Hepatic stellate cell (primary cell): ENCODE measurements at regions not wholly inside any gene's neighbourhood (a gene's known extent, or its start where the extent isn't known, plus 50 kb on each side); places are given as distances from the start of the nearest gene placed in this dataset.
"Not testable (repeated sequence)": the region's sequence is repeated elsewhere in the genome, so short reads cannot be mapped to it uniquely, and the experiment has no call there.

Experiments
- DNase-seq: peaks from one replicate; pipeline ENCODE4 v3.0.0; 2011; ENCODE audit warnings: low spot score

DNA sequence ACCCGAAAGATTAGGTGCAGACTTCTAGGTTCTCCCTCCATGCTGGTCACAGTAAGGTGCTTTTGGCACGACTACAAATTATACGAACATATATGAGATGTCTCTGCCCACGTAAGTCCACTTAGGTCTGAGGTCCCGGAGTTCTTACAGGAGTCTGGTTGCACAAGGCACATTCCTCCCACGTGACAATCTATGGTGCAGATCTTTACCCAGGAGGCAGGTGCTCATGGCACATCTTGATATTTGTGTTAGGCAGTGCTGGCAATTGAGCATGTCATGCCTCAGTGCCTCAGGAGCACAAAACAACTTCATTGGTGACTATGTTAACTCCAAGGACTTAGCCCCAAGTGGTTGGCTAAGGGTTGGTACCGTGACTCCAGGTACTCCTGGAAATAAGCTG is 92.0 kb upstream of the AMN1 start:
- DNase-seq: no peak

DNA sequence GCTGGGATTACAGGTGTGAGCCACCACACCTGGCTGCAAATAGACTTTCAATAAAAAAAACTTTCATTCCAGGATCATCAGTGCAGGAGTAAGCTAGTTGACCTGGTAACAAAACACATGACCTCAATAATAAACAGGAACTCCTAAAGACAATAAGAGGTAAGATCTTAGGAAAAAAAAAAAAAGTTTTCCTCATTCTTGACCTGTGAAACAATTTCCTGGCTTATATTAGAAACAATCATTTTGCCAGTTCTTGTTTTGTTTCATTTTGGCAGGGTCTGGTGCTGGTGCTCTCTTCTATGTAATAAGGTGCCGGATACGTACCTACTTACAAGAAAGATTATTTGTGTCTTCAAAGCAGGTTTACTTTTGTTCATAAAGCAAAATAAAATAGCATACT is 90.6 kb upstream of the AMN1 start:
- DNase-seq: no peak

DNA sequence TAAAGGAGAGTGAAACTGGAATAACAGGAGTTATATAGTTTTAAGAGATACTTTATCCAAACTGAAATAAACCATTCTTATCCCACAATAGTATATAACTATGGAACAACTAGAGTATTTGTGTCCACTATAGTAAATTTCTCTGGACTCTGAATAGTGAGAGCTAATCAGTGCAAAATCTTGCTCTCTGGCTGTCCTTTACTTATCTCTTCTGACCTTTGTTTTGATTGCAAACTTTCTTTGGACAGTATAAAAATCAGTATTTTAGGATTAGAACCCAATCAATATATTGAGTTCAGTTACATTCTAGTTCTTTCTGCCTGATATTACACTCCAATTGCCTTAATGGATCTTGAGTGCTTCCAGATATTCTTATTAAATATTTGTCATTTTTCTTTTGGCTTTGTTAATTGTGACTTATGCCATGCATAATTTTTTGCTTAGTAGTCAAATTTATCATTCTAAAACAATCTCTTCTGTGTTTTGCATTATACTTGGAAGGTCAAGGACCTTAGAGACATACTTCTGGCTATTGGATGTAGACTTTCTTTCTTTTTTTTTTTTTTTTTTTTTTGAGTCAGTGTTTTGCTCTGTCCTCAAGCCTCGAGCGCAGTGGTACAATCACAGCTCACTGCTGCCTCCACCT is 89.9 kb upstream of the AMN1 start:
- DNase-seq: no peak

DNA sequence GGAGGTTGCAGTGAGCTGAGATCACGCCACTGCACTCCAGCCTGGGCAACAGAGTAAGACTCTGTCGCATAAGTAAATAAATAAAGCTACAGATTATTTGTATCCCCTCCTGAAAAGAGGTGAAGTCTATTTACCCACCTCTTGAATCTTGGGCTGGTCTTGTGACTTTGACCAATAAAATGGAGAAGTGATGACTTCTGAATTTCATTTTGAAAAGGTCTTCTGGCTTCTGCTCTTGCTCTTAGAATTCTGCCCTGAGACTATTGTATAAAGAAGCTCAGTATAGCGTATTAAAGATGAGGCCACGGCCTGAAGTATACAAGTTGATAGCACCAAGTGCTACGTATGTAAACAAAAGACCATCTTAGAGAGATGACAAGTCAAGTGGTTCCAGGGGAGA is 88.3 kb upstream of the AMN1 start:
- DNase-seq: no peak

DNA sequence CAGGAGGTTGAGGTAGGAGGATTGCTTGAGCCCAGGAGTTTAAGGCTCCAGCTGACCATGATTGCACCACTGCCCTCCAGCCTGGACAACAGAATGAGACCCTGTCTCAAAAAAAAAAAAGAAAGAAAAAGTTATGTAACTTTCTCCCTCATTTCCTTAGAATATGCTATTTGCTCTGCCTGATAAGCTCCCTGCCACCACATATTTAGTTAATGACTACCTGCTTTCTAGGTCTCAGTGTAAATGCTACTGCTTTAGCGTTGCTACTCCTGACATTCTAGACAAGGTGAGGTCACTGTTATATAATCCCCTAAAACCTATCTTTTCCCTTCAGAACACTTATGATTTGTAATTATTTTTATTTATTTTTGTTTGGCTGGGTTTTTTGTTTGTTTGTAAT is 86.3 kb upstream of the AMN1 start:
- no peak for DNase-seq

DNA sequence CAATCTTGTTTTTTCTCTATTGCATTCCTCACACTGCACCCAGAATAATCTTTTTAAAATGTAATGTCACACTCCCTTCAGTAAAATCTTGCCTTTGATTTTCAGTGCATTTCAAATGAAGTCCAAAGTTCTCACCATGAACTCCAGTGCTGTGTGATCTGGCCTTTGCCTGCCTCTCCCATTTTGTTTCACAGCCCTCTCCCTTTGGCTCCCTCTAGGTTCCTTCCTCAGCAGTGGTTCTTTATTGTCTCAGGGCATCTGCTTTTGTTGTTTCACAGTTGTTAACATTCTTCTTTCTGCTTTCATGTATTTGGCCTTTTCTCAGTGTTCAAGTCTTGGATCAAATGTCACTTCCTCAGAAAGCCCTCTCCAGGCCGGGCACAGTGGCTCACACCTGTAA is 84.5 kb upstream of the AMN1 start:
- no peak for DNase-seq

DNA sequence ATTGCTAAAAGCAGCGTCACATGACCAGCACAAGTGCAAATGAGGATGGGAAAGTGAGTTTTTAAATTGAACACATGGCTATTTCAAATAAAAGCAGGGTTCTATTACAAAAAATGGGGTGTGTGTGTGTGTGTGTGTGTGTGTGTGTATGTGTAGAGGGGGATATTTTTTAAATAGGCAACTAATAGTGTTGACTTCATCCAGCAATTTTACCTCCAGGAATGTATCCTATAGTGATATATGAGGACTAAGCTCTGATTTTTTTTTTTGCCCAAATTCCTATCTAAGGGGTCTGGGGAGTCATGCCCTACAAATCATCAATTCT is 78.9 kb upstream of the AMN1 start:
- DNase-seq: no peak

DNA sequence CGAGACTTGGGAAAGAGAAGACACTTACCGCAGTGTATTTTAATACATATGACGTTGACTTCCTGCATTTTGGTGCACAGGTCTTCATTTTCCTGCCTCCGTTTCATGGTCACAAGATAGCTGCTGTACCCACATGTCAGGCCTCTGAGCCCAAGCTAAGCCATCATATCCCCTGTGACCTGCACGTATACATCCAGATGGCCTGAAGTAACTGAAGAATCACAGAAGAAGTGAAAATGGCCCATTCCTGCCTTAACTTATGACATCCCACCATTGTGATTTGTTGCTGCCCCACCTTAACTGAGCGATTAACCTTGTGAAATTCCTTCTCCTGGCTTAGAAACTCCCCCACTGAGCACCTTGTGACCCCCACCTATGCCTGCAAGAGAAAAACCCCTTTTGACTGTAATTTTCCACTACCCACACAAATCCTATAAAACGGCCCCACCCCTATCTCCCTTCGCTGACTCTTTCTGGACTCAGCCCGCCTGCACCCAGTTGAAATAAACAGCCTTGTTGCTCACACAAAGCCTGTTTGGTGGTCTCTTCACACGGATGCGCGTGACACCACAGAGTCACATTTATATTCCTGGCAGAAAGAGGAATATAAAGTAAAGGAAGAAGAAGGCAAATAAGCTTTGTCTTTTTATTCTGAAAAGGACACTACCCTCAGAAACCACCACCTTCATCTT is 78.4 kb upstream of the AMN1 start:
- not testable (repeated sequence) for DNase-seq

DNA sequence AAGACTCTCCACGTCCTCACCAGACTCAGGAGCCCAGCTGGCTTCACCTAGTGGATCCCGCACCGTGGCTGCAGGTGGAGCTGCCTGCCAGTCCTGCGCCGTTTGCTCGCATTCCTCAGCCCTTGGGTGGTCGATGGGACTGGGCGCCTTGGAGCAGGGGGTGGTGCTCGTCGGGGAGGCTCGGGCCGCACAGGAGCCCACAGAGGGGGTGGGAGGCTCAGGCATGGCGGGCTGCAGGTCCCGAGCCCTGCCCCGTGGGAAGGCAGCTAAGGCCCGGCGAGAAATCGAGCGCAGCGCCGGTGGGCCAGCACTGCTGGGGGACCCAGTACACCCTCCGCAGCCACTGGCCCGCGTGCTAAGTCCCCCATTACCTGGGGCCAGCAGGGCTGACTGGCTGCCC is 76.9 kb upstream of the AMN1 start:
- not testable (repeated sequence) for DNase-seq

DNA sequence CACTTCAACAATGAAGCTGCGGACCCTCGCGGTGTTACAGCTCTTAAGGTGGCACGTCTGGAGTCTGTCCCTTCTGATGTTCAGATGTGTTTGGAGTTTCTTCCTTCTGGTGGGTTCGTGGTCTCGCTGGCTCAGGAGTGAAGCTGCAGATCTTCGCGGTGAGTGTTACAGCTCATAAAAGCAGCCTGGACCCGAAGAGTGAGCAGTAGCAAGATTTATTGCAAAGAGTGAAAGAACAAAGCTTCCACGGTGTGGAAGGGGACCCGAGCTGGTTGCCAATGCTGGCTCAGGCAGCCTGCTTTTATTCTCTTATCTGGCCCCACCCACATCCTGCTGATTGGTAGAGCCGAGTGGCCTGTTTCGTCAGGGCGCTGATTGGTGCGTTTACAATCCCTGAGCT is 75.9 kb upstream of the AMN1 start:
- DNase-seq: not testable (repeated sequence)

DNA sequence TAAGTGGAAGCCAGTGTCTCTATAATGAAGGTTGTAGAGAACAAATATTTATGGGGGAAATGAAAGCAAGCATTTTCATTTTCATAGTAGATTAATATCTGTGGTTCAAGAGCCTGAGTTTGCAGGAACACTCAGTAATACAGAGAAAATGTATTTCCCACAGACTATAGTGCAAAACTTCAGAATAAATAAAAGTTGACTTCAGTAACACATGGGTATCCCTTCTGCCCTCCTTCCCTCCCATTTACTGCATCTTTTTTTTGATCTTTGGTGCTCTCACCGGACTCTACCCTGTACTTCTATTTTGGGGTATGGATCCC is 75.3 kb upstream of the AMN1 start:
- no peak for DNase-seq

DNA sequence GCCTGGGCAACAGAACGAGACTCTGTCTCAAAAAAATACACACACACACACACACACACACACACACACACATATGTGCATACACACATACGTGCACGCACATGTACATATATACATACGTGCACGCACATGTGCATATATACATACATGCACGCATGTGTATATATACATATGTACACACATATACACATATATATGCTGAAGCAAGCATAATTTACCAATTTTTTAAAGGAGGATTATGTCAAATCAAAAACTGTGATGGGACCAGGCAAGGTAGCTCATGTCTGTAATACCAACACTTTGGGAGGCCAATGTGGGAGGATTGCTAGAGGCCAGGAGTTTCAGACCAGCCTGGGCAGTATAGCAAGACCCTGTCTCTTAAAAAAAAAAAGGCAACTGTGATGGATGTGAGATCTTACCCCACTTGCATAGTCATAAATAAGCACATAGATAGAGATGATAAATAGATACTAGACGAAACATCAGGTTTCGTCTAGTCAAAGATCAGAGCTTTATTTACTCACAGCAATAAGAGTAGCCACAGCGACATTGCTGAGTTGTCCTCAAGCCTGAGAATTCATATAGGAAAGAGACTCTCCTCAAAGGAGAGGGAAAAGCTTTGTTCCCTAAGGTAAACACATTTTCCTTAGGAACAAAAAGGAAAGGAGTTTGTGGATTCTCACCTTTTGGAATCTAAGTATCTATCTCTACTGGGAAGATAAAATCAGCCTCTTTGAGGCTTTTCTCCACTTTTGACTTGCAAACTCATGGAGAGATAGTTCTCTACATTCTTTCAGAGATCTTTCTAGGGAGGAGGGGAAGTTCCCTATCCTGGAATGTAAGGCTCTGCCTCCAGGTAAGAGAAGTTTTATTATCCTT is 74.7 kb upstream of the AMN1 start:
- no peak for DNase-seq

DNA sequence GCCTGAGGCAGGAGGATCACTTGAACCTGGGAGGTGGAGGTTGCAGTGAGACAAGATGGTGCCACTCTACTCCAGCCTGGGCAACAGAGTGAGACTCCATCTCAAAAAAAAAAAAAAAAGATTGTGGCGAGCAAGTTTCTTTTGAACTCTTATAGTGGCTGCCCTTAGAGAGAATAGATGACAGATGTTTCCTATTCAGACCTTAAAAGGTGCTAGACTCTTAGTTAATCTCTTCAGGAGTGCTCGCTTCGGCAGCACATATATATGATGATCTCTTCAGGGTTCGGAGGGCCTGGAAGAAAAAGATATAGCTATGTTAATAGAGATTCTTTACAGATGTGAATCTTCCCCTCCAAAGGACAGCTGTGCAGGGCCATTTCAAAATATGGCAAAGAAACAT is 73.1 kb upstream of the AMN1 start:
- no peak for DNase-seq

DNA sequence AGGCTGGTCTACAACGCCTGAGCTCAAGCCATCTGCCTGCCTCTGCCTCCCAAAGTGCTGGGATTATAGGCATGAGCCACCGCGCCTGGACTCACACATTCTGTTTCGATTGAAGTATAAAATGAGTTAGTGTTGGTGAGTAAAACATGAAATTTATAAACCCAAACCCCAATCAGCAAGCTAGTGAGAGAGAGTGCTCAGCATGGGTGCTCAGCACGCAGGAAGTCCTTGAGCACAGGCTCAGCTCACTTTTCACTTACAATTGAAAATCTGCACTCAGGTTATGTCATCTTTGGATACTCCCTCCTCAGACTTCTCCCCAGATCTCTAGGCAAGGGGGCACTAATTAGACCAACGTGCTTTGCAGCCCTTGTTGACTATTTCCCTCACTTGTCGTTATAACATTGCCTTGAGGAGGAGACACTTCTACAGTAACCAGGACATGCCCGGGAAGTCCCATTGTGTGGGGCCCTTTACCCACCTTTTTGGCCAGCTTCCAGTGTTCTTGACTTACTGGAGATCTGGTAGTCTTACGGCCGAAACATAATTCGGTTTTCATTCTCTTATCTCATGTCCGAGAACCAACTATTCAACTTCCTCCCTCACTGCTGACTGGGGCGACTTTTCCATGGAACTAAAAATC is 68.5 kb upstream of the AMN1 start:
- no peak for DNase-seq

DNA sequence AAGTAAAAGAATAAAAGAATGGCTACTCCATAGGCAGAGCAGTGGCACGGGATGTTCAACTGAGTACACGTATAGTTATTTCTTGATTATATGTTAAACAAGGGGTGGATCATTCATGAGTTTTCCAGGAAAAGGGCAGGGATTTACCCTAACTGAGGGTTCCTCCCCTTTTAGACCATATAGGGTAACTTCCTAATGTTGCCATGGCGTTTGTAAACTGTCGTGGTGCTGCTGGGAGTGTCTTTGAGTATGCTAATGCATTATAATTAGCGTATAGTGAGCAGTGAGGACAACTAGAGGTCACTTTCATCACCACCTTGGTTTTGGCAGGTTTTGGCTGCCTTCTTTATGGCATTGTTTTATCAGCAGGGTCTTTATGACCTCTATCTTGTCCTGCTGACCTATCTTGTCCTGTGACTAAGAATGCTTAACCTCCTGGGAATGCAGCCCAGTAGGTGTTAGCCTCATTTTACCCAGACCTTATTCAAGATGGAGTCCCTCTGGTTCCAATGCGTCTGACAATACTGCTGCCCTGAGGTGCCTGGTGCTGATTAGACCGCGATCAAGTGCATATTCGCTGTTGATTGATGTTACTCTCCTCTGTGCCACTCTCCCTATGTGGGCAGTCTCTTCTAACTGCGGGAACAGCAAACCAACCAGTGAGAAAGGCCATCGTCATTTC is 67.6 kb upstream of the AMN1 start:
- no peak for DNase-seq

DNA sequence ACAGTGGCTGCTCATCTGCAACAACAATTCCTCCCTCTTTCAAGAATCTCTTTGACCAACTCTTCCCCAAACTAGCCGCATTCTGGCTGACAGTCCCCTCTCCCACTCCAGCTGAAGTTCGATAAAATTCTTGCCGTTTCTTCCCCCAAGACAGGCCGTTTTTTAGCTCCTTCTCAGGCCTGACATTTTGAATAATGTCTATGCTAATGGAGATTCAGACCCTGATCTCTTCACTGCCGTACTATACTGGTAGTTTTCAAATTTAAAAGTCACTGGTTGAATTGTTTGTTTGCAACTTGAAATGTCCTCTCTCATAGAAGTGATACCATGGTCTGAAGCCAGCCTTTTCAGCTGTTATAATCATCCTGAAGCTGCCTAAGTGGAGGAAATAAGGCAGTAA is 65.9 kb upstream of the AMN1 start:
- DNase-seq: no peak

DNA sequence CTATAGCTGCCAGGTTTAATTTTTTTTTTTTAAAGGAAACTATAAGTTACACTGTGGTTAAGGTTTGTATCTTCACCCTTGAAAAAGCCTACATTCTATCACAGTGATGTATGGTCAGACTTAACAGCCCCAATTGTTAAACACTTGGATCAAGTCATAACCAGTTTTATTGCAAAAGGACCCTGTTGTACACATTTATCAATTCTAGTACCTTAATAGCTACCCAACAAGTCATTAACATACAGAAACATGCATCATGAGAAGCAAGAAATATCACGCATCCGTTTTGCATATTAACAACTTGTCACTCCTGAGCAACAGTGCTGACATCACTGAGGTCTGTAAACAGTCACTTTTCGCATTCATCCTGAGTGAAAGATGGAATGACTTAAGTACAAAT is 62.4 kb upstream of the AMN1 start:
- DNase-seq: not testable (repeated sequence)

DNA sequence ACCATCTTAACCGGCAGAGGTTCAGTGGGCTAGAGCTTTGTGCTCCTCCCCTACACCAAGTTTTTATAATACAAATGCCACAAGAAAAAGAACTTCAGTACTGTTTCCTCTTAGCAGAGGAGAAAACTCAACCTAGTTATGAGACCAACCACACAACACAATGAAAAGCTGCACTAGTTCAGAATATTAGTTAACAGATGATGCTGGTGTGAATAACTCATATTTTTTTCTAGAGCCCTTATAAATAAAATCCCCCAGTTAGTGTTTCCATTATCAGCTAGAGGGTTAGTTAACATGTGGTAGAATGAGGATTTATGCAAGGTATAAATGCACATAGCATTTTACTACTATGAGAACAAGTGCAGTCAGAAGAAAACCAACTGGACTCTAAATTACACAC is 61.9 kb upstream of the AMN1 start:
- no peak for DNase-seq

DNA sequence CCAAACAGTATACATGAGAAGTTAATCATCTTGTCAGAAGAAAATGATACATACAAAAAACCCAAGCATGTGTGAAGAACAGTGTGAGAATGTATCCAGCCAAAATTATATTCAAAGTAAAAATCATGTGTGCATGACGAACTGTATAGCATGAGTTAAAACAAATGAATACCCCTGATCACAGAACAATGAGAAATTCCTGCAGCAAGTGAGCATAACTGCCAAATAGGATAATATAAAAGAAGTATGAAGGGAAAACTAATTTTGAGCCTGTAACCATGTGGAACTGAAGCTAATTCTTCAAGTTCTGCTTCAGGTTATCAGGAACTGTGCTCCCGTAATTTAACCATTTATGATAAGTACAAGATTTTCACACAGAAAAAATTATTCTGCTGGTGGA is 56.5 kb upstream of the AMN1 start:
- DNase-seq: no peak

DNA sequence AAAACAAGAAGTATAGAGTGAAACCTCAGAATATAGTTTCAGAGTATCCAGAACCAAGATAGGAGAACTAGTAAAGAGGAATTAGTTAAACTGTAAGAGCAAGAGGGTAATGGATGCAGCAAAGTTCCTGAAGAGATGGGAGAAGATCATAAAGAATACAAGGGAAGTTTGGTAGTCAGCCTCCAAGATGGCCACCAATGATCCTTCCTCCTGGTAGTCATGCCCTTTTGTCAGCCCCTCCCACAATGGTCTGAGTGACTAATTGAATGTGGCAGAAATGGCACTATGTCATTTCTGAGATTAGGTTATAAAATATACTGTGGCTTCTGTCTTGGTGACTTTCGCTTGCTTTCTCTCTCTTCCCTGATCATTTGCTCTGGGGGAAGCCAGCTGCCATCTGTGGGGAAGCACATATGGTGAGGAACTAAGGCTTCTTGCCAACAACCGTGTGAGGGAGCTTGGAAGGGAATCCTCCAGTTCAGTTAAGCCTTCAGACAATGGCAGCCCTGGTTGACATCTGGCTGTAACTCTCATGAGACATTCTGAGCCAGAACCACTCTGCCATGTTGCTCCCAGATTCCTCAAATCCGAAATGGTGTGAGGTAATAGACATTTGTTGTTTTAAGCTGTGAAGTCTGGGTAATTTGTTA is 55.3 kb upstream of the AMN1 start:
- no peak for DNase-seq

DNA sequence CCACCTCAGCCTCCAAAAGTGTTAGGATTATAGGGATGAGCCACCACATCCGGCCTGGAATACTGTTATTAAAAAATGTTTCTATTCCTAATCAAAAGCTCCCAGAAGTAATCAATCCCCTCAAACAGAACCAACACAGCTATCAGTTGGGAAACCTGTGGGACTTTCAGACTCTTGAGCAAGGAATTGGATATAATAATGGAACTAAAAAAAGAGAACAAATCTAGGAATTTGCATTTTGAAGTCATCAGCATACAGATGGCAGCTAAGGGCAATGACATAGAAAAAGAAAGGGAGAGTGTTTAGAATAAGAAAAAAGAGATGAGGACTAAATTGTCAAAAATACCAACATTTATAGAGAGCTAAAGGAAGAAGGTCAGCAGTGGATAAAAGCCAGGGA is 54.7 kb upstream of the AMN1 start:
- DNase-seq: no peak
